Caco-2 (cell line): ENCODE measurements at regions not wholly inside any gene's neighbourhood (a gene's known extent, or its start where the extent isn't known, plus 50 kb on each side); places are given as distances from the start of the nearest gene placed in this dataset.

ENCODE experiments used
- BruUV-seq: library from RNA; stranded (reverse); fragments of 400-500 nt; replicated peaks from 2 replicates; lab custom pipeline; 2021; lab: Mats Ljungman, UMichigan
- CTCF ChIA-PET: fragments of 300-600 bp; sonication (Branson Sonifier 250); formaldehyde crosslinking; loops from one replicate; lab custom pipeline; 2022; ENCODE audit warnings: antibody characterized with exemption; lab: Charles Lee
- POLR2A ChIA-PET: fragments of 300-600 bp; sonication (Branson Sonifier 250); formaldehyde crosslinking; loops from one replicate; lab custom pipeline; 2022; ENCODE audit warnings: antibody characterized with exemption; lab: Charles Lee
- DNase-seq, 2 experiments: peaks; one replicate each; pipeline versions ENCODE4 v3.0.0 to v3.0.0-alpha.2; 2020 to 2022
- H3K27me3 ChIP-seq: replicated peaks from 2 replicates; pipeline ENCODE4 v1.6.0; 2011; ENCODE audit warnings: low read length; ENCODE audit not compliant: control insufficient read depth, insufficient read depth
- H3K36me3 ChIP-seq: 2 replicates; pipeline ENCODE4 v1.5.1; 2011; ENCODE audit warnings: low read length; ENCODE audit not compliant: control insufficient read depth, insufficient read depth
- H3K4me1 ChIP-seq: fragments of 250-450 bp; sonication (Bioruptor Pico); 2 replicates; pipeline ENCODE4 v1.5.1; 2020; ENCODE audit warnings: mild to moderate bottlenecking
- H3K4me3 ChIP-seq: 2 replicates; pipeline ENCODE4 v1.5.1; 2011; ENCODE audit warnings: low read depth, mild to moderate bottlenecking, control low read depth, low read length
- H3K9me3 ChIP-seq: fragments of 250-450 bp; sonication (Bioruptor Pico); 2 replicates; pipeline ENCODE4 v1.5.1; 2020; ENCODE audit warnings: mild to moderate bottlenecking, moderate library complexity
- H3K27ac Mint-ChIP-seq: one replicate; pipeline ENCODE4 v1.8.0; 2022; ENCODE audit warnings: mixed read lengths; ENCODE audit not compliant: unreplicated experiment
- H3K27me3 Mint-ChIP-seq: one replicate; pipeline ENCODE4 v1.8.0; 2022; ENCODE audit warnings: mixed read lengths; ENCODE audit not compliant: insufficient read depth, unreplicated experiment
- H3K36me3 Mint-ChIP-seq: one replicate; pipeline ENCODE4 v1.8.0; 2022; ENCODE audit warnings: mild to moderate bottlenecking, mixed read lengths; ENCODE audit not compliant: insufficient read depth, unreplicated experiment
- H3K4me1 Mint-ChIP-seq: one replicate; pipeline ENCODE4 v1.8.0; 2022; ENCODE audit warnings: low read depth, mixed read lengths; ENCODE audit not compliant: unreplicated experiment
- H3K4me3 Mint-ChIP-seq: one replicate; pipeline ENCODE4 v1.8.0; 2022; ENCODE audit warnings: mild to moderate bottlenecking, moderate library complexity, mixed read lengths; ENCODE audit not compliant: unreplicated experiment
- H3K9me3 Mint-ChIP-seq: one replicate; pipeline ENCODE4 v1.8.0; 2022; ENCODE audit warnings: mixed read lengths; ENCODE audit not compliant: unreplicated experiment
- intact Hi-C: fragments of 100-400 bp; cut with micrococcal nuclease; formaldehyde crosslinking; loops from one replicate; pipeline ENCODE4 v1.10.0; 2022; ENCODE audit not compliant: unreplicated experiment
- TF ChIP-seq, protein P1 (sequence below), 2 experiments: fragments of 200-600 bp in 1 of 2; IDR thresholded peaks; 1 replicate in 1 of 2; 2 replicates in 1 of 2; pipeline versions ENCODE4 v1.5.1 to v1.8.0; 2011 to 2022; ENCODE audit warnings: antibody characterized with exemption in 1 of 2, control low read depth in 1 of 2, inconsistent platforms in 1 of 2, low read depth in 1 of 2, low read length in 1 of 2, mild to moderate bottlenecking in 1 of 2, moderate library complexity in 1 of 2; ENCODE audit not compliant: insufficient read depth in 1 of 2, severe bottlenecking in 1 of 2, unreplicated experiment in 1 of 2

DNA sequence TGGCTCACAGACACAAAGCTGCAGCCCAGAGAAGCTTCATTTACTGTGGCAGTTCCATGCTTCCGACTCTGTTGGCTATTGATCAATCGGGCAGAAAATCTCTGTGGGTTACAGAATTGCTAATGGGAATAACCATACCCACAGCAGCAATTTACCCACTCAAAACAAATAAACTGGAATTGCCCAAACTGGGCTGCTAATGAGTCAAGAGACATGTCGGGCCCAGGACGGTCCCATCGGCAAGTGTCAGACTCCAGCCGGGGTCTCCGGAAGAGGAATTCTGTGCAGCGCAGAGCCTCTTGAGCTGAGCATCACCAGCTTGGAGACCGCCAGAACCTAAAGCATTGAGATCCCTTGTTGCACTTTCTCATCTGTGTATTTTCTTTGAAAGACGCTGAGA is 67.8 kb downstream of the TMEM18 start:
- BruUV-seq, result no TSS peak
- ChIA-PET POLR2A (no interaction called here), CTCF (no interaction called here)
- H3K36me3 Mint-ChIP-seq, result no peaks in the 10 kb centered on the region
- Histone ChIP-seq H3K27me3 (no peaks in the 10 kb centered on the region), H3K36me3 (no peaks in the 10 kb centered on the region), H3K4me1 (no peaks in the 10 kb centered on the region), H3K4me3 (no peak overlapping the region), H3K9me3 (peaks cover 6% of the 10 kb centered on the region; the same call in 1 of the 2 replicates)
- no peak overlapping the region for H3K27ac Mint-ChIP-seq
- intact Hi-C loops, result no loop called here
- no peak overlapping the region for H3K4me3 Mint-ChIP-seq
- no peaks in the 10 kb centered on the region for H3K27me3 Mint-ChIP-seq
- no peak for DNase-seq
- no peaks in the 10 kb centered on the region for H3K4me1 Mint-ChIP-seq
- H3K9me3 Mint-ChIP-seq, result no peaks in the 10 kb centered on the region
- TF ChIP-seq, protein P1, sequence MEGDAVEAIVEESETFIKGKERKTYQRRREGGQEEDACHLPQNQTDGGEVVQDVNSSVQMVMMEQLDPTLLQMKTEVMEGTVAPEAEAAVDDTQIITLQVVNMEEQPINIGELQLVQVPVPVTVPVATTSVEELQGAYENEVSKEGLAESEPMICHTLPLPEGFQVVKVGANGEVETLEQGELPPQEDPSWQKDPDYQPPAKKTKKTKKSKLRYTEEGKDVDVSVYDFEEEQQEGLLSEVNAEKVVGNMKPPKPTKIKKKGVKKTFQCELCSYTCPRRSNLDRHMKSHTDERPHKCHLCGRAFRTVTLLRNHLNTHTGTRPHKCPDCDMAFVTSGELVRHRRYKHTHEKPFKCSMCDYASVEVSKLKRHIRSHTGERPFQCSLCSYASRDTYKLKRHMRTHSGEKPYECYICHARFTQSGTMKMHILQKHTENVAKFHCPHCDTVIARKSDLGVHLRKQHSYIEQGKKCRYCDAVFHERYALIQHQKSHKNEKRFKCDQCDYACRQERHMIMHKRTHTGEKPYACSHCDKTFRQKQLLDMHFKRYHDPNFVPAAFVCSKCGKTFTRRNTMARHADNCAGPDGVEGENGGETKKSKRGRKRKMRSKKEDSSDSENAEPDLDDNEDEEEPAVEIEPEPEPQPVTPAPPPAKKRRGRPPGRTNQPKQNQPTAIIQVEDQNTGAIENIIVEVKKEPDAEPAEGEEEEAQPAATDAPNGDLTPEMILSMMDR (IDR thresholded peaks at IDR 0.05; ENCODE audit: insufficient read depth in 1 of 2, low read depth in 1 of 2, low read length in 1 of 2, severe bottlenecking in 1 of 2, unreplicated experiment in 1 of 2), result no peak

GRCh38 chr2:608711-609110 is 68.5 kb downstream of the TMEM18 start:
- no peak for DNase-seq
- Histone ChIP-seq H3K9me3 (peaks cover 6% of the 10 kb centered on the region; the same call in 1 of the 2 replicates), H3K4me3 (no peak overlapping the region), H3K36me3 (no peaks in the 10 kb centered on the region), H3K4me1 (no peaks in the 10 kb centered on the region), H3K27me3 (no peaks in the 10 kb centered on the region)
- TF ChIP-seq, protein P1 (IDR thresholded peaks at IDR 0.05; ENCODE audit: insufficient read depth in 1 of 2, low read depth in 1 of 2, low read length in 1 of 2, severe bottlenecking in 1 of 2, unreplicated experiment in 1 of 2), result no peak
- BruUV-seq, result no TSS peak
- ChIA-PET CTCF (no interaction called here), POLR2A (no interaction called here)
- H3K27ac Mint-ChIP-seq, result no peak overlapping the region
- no peaks in the 10 kb centered on the region for H3K36me3 Mint-ChIP-seq
- no peaks in the 10 kb centered on the region for H3K4me1 Mint-ChIP-seq
- H3K4me3 Mint-ChIP-seq, result no peak overlapping the region
- no peaks in the 10 kb centered on the region for H3K9me3 Mint-ChIP-seq
- no peaks in the 10 kb centered on the region for H3K27me3 Mint-ChIP-seq
- intact Hi-C loops, result no loop called here

DNA sequence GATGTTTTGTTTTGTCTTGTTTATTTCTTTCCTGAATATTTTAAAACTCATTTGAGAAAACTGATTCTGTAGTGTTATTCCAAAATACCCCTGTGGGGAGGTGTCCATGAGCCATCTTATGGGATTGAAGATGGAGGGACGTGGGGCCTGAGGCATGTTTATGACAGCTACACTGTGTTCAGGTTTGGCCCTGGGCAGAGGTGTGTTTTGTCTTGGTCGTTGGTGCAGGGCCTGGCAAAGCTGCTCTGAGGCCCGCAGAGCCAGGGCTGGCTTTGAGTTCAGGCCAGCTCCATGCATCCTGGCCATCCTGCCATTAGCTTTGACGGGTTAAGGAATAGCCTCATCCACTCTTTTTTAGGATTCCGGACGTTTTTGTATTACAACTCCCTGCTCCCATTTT is 68.9 kb downstream of the TMEM18 start:
- CTCF ChIA-PET, result no interaction called here
- no peaks in the 10 kb centered on the region for H3K27me3 ChIP-seq
- POLR2A ChIA-PET, result no interaction called here

More for the DNA sequence above, 68.9 kb downstream of the TMEM18 start:
- Mint-ChIP-seq H3K36me3 (no peaks in the 10 kb centered on the region), H3K27ac (no peak overlapping the region), H3K4me3 (no peak overlapping the region), H3K4me1 (no peaks in the 10 kb centered on the region), H3K27me3 (no peaks in the 10 kb centered on the region), H3K9me3 (no peaks in the 10 kb centered on the region)
- TF ChIP-seq, protein P1 (IDR thresholded peaks at IDR 0.05; ENCODE audit: insufficient read depth in 1 of 2, low read depth in 1 of 2, low read length in 1 of 2, severe bottlenecking in 1 of 2, unreplicated experiment in 1 of 2), result no peak
- DNase-seq, result no peak
- H3K9me3 ChIP-seq, result peaks cover 6% of the 10 kb centered on the region; the same call in 1 of the 2 replicates
- BruUV-seq, result no TSS peak
- H3K36me3 ChIP-seq, result no peaks in the 10 kb centered on the region
- intact Hi-C loops, result no loop called here
- H3K4me1 ChIP-seq, result no peaks in the 10 kb centered on the region
- H3K4me3 ChIP-seq, result no peak overlapping the region
